HL-60 (cell line): ENCODE measurements at regions not wholly inside any gene's neighbourhood (a gene's known extent, or its start where the extent isn't known, plus 50 kb on each side); places are given as distances from the start of the nearest gene placed in this dataset.

Source experiments
- DNase-seq, 2 experiments: peaks; one replicate each; pipeline ENCODE4 v3.0.0-alpha.2; 2010 to 2020; ENCODE audit warnings: low read depth in 1 of 2, low spot score in 1 of 2
- H3K27ac ChIP-seq: fragments of 250-450 bp; sonication (Bioruptor Pico); replicated peaks from 2 replicates; pipeline ENCODE4 v1.5.1; 2020; ENCODE audit warnings: mild to moderate bottlenecking, moderate library complexity
- H3K27me3 ChIP-seq: fragments of 250-450 bp; sonication (Bioruptor Pico); 2 replicates; pipeline ENCODE4 v1.5.1; 2021; ENCODE audit warnings: mild to moderate bottlenecking, moderate library complexity; ENCODE audit not compliant: insufficient read depth, poor library complexity, severe bottlenecking
- H3K4me3 ChIP-seq: replicated peaks from 2 replicates; pipeline ENCODE4 v1.5.1; 2011; ENCODE audit warnings: mild to moderate bottlenecking, control low read depth, low read length; ENCODE audit not compliant: insufficient read depth
- GABPA ChIP-seq: IDR thresholded peaks from 2 replicates; pipeline ENCODE4 v1.6.1; 2012; ENCODE audit warnings: low read depth
- POLR2AphosphoS5 ChIP-seq: IDR thresholded peaks from 2 replicates; pipeline ENCODE4 v1.6.1; 2012; ENCODE audit warnings: low read depth
- SPI1 ChIP-seq: IDR thresholded peaks from 2 replicates; pipeline ENCODE4 v1.6.1; 2012; ENCODE audit warnings: low read depth, mild to moderate bottlenecking, borderline replicate concordance
- TF ChIP-seq, protein P1 (sequence below): IDR thresholded peaks from one replicate; pipeline ENCODE4 v1.5.1; 2011; ENCODE audit warnings: low read length, control low read depth, inconsistent platforms; ENCODE audit not compliant: insufficient read depth
- TF ChIP-seq, protein P2 (sequence below): IDR thresholded peaks from 2 replicates; pipeline ENCODE4 v1.6.1; 2012; ENCODE audit warnings: low read depth; ENCODE audit not compliant: insufficient replicate concordance

DNA sequence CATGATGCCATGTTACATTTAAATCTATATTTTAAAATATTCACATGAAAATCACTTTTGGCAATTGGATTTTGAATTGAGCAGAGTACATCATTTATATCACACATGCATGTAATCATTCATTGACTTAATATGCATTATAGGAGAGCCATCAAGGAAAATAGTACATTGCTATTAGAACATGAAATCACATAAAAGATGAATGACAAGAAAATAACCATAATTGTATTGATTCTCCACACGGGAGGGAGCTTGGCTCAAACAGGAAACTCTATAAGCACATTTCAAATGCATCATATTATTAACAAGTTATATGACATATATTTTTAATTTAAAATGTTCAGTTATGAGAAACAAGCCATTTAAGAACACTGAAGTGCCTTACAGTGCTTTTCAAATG lies 208.6 kb upstream of the PRR20A start:
- Histone ChIP-seq H3K4me3 (no peak overlapping the region), H3K27ac (no peak overlapping the region), H3K27me3 (no peaks in the 10 kb centered on the region)
- TF ChIP-seq POLR2AphosphoS5, result no peak
- TF ChIP-seq, protein P1, sequence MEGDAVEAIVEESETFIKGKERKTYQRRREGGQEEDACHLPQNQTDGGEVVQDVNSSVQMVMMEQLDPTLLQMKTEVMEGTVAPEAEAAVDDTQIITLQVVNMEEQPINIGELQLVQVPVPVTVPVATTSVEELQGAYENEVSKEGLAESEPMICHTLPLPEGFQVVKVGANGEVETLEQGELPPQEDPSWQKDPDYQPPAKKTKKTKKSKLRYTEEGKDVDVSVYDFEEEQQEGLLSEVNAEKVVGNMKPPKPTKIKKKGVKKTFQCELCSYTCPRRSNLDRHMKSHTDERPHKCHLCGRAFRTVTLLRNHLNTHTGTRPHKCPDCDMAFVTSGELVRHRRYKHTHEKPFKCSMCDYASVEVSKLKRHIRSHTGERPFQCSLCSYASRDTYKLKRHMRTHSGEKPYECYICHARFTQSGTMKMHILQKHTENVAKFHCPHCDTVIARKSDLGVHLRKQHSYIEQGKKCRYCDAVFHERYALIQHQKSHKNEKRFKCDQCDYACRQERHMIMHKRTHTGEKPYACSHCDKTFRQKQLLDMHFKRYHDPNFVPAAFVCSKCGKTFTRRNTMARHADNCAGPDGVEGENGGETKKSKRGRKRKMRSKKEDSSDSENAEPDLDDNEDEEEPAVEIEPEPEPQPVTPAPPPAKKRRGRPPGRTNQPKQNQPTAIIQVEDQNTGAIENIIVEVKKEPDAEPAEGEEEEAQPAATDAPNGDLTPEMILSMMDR, result no peak
- TF ChIP-seq, protein P2, sequence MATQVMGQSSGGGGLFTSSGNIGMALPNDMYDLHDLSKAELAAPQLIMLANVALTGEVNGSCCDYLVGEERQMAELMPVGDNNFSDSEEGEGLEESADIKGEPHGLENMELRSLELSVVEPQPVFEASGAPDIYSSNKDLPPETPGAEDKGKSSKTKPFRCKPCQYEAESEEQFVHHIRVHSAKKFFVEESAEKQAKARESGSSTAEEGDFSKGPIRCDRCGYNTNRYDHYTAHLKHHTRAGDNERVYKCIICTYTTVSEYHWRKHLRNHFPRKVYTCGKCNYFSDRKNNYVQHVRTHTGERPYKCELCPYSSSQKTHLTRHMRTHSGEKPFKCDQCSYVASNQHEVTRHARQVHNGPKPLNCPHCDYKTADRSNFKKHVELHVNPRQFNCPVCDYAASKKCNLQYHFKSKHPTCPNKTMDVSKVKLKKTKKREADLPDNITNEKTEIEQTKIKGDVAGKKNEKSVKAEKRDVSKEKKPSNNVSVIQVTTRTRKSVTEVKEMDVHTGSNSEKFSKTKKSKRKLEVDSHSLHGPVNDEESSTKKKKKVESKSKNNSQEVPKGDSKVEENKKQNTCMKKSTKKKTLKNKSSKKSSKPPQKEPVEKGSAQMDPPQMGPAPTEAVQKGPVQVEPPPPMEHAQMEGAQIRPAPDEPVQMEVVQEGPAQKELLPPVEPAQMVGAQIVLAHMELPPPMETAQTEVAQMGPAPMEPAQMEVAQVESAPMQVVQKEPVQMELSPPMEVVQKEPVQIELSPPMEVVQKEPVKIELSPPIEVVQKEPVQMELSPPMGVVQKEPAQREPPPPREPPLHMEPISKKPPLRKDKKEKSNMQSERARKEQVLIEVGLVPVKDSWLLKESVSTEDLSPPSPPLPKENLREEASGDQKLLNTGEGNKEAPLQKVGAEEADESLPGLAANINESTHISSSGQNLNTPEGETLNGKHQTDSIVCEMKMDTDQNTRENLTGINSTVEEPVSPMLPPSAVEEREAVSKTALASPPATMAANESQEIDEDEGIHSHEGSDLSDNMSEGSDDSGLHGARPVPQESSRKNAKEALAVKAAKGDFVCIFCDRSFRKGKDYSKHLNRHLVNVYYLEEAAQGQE, result no peak
- no peak for DNase-seq

DNA sequence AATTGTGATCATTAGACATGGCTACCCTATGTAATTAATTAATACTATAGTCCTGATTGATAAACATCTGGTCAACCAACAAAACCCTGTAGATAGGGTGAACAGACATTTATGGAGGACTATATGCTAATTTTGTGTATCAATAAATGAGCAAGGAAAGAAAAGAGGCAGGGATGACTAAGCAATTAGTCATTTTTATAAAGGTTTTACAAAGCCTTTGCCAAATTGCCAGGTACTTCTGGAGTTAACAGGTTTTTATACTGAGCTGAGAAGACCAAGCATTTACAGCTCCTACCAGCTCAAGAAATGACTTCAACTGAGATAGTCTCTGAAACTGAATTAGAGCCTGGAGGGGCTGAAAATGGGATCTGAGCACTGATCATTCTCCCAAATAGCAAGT lies 186.8 kb upstream of the PRR20A start:
- TF ChIP-seq, protein P1, result no peak
- TF ChIP-seq SPI1, result no peak
- TF ChIP-seq, protein P2, result no peak
- TF ChIP-seq POLR2AphosphoS5, result no peak
- no peak for TF ChIP-seq GABPA
- Histone ChIP-seq H3K27ac (no peak overlapping the region), H3K27me3 (no peaks in the 10 kb centered on the region), H3K4me3 (no peak overlapping the region)
- no peak for DNase-seq

DNA sequence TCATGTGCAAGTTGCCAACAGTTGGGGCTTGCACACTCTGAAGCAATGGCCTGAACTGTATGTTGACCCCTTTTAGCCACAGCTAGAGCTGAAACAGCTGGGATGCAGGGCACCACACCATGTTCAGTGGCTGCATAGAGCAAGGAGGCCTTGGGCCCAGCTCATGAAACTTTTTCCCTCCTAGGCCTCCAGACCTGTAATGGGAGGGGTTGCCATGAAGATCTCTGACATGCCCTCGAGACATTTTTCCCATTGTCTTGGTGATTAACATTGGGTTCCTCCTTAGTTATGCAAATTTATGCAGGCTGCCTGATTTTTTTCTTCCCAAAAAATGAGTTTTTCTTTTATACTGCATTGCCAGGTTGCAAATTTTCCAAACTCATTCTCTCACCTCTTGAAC lies 165.1 kb upstream of the PRR20A start:
- Histone ChIP-seq H3K4me3 (no peak overlapping the region), H3K27me3 (no peaks in the 10 kb centered on the region), H3K27ac (no peak overlapping the region)
- no peak for DNase-seq
- TF ChIP-seq GABPA (no peak), SPI1 (no peak)

DNA sequence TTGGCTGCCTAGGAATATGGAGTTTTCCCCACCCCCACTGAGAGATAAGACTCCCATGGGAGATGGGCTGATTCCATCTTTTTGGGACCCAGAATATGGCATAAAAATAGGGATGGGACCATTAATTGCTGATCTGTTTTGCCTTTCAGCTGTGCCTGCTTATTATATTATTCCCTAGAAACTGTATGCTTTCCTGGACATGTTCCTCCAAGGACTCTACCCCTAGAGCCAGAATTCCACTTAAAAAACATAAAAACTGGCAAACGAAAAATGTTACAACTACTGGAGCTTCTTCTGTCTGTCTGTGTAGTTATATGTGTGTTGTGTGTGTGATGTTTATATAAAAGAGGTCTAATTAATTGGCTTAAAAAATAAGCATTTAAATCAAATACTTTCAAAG lies 159.9 kb upstream of the PRR20A start:
- Histone ChIP-seq H3K4me3 (no peak overlapping the region), H3K27me3 (no peaks in the 10 kb centered on the region), H3K27ac (no peak overlapping the region)
- no peak for DNase-seq
- TF ChIP-seq SPI1 (no peak), POLR2AphosphoS5 (no peak), GABPA (no peak)
- TF ChIP-seq, protein P1, result no peak
- TF ChIP-seq, protein P2, result no peak
